ENCODE measurements at regions not wholly inside any gene's neighbourhood (a gene's known extent, or its start where the extent isn't known, plus 50 kb on each side); places are given as distances from the start of the nearest gene placed in this dataset.

DNA sequence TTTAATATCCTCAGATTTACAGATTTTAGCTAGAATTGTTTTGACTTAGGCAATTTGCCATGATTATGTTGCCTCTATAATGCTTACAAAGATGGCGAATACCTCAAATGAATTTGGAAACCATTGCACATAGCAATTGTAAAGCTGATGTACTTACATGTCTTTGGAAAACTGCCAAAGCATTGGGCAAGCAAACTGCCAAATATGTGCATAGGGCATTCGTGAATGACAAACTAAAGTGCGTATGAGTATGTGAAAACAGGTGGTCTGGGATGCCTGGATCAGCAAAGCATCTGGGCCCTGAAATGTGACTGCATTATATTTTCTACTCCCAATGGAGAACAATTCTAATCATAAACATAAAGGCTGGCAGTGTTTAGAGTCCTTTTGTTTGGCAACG, 445.3 kb upstream of the ROBO1 start:
- H3K27ac ChIP-seq = no peak overlapping the region
- no peak for TF ChIP-seq CTCF (conservative IDR thresholded peaks at IDR 0.05)
- no peak for TF ChIP-seq ZFX (IDR thresholded peaks at IDR 0.05)

DNA sequence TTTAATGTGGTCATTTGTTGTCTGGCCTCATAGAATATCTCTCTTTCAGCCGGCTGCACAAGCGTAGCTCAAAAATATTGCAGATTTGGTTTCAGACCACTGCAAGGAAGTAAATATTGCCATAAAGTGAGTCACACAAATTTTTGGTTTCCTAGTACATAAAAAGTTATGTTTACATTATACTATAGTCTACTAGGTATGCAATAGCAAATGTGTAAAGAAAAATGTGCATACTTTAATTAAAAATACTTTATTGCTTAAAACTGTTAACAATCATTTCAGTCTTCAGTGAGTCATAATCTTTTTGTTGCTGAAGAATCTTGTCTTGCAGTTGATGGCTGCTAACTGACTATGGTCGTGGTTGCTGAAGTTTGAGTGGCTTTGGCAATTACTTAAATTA, 425.1 kb upstream of the ROBO1 start:
- no peak overlapping the region for H3K27ac ChIP-seq
- TF ChIP-seq CTCF (conservative IDR thresholded peaks at IDR 0.05) (no peak), ZFX (IDR thresholded peaks at IDR 0.05) (no peak)

- no peak overlapping the region for H3K27ac ChIP-seq
- TF ChIP-seq ZFX (IDR thresholded peaks at IDR 0.05) (no peak), CTCF (conservative IDR thresholded peaks at IDR 0.05) (no peak)
Measured at GRCh38 chr3:80190051-80190450, 422.3 kb upstream of the ROBO1 start.

DNA sequence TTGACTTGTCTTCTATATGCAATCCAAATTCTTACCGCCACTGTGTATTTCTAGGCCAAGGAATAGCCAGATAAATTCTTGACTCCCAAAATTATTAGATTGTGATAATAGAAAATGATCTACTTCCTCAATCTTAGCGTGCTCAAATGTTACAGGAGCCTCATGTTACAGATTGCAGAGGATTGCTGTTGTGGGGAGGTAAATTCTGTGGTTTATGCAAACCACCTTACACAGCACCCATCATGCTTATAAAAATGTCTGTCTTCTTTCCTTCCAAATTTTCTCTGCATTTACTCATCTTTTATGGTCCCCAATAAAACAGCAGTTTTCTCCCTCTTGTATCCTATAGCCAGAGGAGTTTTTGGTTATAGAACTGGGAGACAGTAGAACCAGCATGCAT, 420.2 kb upstream of the ROBO1 start:
- TF ChIP-seq ZFX (IDR thresholded peaks at IDR 0.05) (no peak), CTCF (conservative IDR thresholded peaks at IDR 0.05) (no peak)
- no peak overlapping the region for H3K27ac ChIP-seq

GRCh38 chr3:80159990-80160506, 392.2 kb upstream of the ROBO1 start:
- H3K27ac ChIP-seq = no peak overlapping the region
- TF ChIP-seq ZFX (IDR thresholded peaks at IDR 0.05) (no peak), CTCF (conservative IDR thresholded peaks at IDR 0.05) (no peak)

DNA sequence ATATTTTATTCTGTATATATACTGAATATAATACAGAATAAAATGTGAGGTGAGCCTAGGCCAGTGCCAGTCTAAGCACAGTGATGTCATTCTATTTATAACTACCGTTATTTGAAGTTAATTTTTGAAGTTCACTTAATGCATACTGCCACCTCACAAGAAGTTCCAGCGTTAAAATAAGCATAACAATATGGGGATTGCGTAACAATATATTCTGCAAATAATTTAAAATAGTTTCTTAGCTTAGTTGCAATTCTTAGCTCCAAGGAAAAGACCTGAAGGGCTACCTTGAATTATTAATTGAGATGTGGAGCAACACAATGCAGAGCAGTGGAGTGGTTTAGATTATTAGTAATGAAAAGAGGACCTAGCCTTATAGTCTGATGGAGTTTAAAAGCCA, 390.5 kb upstream of the ROBO1 start:
- H3K27ac ChIP-seq = no peak overlapping the region
- TF ChIP-seq ZFX (IDR thresholded peaks at IDR 0.05) = no peak
- TF ChIP-seq CTCF (conservative IDR thresholded peaks at IDR 0.05) = no peak

DNA sequence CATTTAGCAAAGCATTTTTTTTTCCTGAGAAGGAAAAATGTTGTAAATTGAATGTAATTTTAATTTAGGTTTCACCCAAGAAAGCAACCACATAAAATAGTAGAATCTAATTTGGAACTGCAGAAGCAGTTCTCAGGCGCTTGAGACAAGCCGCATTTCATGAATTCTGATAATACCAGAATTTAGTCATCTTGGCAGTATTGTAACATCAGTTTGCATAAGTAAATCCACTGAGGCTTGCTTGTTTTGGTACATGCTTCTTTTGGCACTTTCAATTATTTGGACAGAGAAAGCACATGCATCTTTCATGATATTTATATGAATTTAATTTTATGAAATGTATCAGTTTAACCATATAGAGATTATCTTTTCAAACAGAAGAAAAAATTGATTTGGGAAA, 389.7 kb upstream of the ROBO1 start:
- TF ChIP-seq CTCF (conservative IDR thresholded peaks at IDR 0.05) (no peak), ZFX (IDR thresholded peaks at IDR 0.05) (no peak)
- H3K27ac ChIP-seq = no peak overlapping the region
